SK-N-SH (cell line): ENCODE measurements at regions not wholly inside any gene's neighbourhood (a gene's known extent, or its start where the extent isn't known, plus 50 kb on each side); places are given as distances from the start of the nearest gene placed in this dataset.

ENCODE experiments used
- CTCF ChIA-PET: fragments of 300-600, 350-600 bp; formaldehyde crosslinking; extraction: SDS; loops from one replicate; lab custom pipeline; 2021; lab: Yijun Ruan, JAX
- POLR2A ChIA-PET: fragments of 350-600 bp; sonication (Branson Sonifier 250); formaldehyde crosslinking; extraction: SDS; loops from one replicate; lab custom pipeline; 2020; ENCODE audit warnings: antibody characterized with exemption, inconsistent platforms; lab: Yijun Ruan, JAX
- DNase-seq: peaks from one replicate; pipeline ENCODE4 v3.0.0; 2012
- H2AFZ ChIP-seq: fragments of 200-600 bp; sonication (generic); 2 replicates; pipeline ENCODE4 v1.8.1; 2016; ENCODE audit warnings: antibody characterized with exemption, mild to moderate bottlenecking, low read depth
- H3F3A ChIP-seq: fragments of 200-600 bp; sonication (generic); replicated peaks from 2 replicates; pipeline ENCODE3; 2016; ENCODE audit warnings: antibody characterized with exemption, mild to moderate bottlenecking; ENCODE audit not compliant: insufficient read depth
- H3K27ac ChIP-seq, 2 experiments: fragments of 200-500 bp in 1 of 2; fragments of 200-600 bp in 1 of 2; sonication (Bioruptor generic) in 1 of 2; sonication (generic), shearing (Covaris generic) in 1 of 2; 2 replicates each; pipeline versions ENCODE4 v1.5.1 to v1.6.1; 2014 to 2016; ENCODE audit warnings: low read depth in 2 of 2, inconsistent platforms in 1 of 2, low read length in 1 of 2, mild to moderate bottlenecking in 1 of 2, mixed read lengths in 1 of 2
- H3K27me3 ChIP-seq: fragments of 200-600 bp; sonication (generic), shearing (Covaris generic); 2 replicates; pipeline ENCODE4 v1.6.1; 2016; ENCODE audit warnings: mixed run types; ENCODE audit not compliant: insufficient read depth
- H3K36me3 ChIP-seq, 2 experiments: fragments of 200-500 bp in 1 of 2; fragments of 200-600 bp in 1 of 2; sonication (Bioruptor generic) in 1 of 2; sonication (generic) in 1 of 2; replicated peaks in 1 of 2; 2 replicates each; pipeline versions ENCODE3 to v1.5.1; 2014 to 2016; ENCODE audit warnings: low read length in 1 of 2, mild to moderate bottlenecking in 1 of 2; ENCODE audit not compliant: insufficient read depth in 2 of 2, control insufficient read depth in 1 of 2
- H3K4me1 ChIP-seq, 2 experiments: fragments of 200-500 bp in 1 of 2; fragments of 200-600 bp in 1 of 2; sonication (Bioruptor generic) in 1 of 2; sonication (generic), shearing (Covaris generic) in 1 of 2; 2 replicates each; pipeline versions ENCODE4 v1.5.1 to v1.6.1; 2014 to 2016; ENCODE audit warnings: low read depth in 1 of 2, low read length in 1 of 2, mixed run types in 1 of 2; ENCODE audit not compliant: insufficient read depth in 2 of 2, control insufficient read depth in 1 of 2
- H3K4me2 ChIP-seq: fragments of 200-600 bp; sonication (generic), shearing (Covaris generic); 2 replicates; pipeline ENCODE4 v1.6.1; 2017; ENCODE audit warnings: mixed run types
- H3K4me3 ChIP-seq, 2 experiments: fragments of 200-500 bp in 1 of 2; fragments of 200-600 bp in 1 of 2; sonication (Bioruptor generic) in 1 of 2; sonication (generic), shearing (Covaris generic) in 1 of 2; 2 replicates each; pipeline versions ENCODE4 v1.5.1 to v1.8.1; 2014 to 2016; ENCODE audit warnings: low read depth in 2 of 2, inconsistent platforms in 1 of 2, low read length in 1 of 2, mild to moderate bottlenecking in 1 of 2, mixed read lengths in 1 of 2, moderate library complexity in 1 of 2
- H3K79me2 ChIP-seq: fragments of 200-600 bp; sonication (generic); 2 replicates; pipeline ENCODE4 v1.8.1; 2017; ENCODE audit warnings: mild to moderate bottlenecking; ENCODE audit not compliant: insufficient read depth
- H3K9ac ChIP-seq: fragments of 200-600 bp; sonication (generic); 2 replicates; pipeline ENCODE4 v1.6.1; 2017; ENCODE audit warnings: mixed run types
- H3K9me2 ChIP-seq: fragments of 200-600 bp; sonication (generic); 2 replicates; pipeline ENCODE4 v1.6.1; 2017; ENCODE audit warnings: mixed run types
- H3K9me3 ChIP-seq: fragments of 200-600 bp; sonication (generic); 2 replicates; pipeline ENCODE4 v1.6.1; 2017; ENCODE audit warnings: mixed run types, mild to moderate bottlenecking, moderate library complexity
- H4K20me1 ChIP-seq: fragments of 200-600 bp; sonication (generic); 2 replicates; pipeline ENCODE4 v1.6.1; 2017; ENCODE audit warnings: mild to moderate bottlenecking, mixed run types; ENCODE audit not compliant: insufficient read depth
- EZH2phosphoT487 ChIP-seq: fragments of 200-600 bp; sonication (generic); IDR thresholded peaks from 2 replicates; pipeline ENCODE4 v1.6.1; 2017; ENCODE audit warnings: low read depth, mixed run types, mild to moderate bottlenecking, antibody characterized with exemption, moderate library complexity, borderline replicate concordance
- FOSL2 ChIP-seq: IDR thresholded peaks from 2 replicates; pipeline ENCODE4 v1.4.0; 2012; ENCODE audit warnings: low read depth, mild to moderate bottlenecking, moderate library complexity, borderline replicate concordance
- FOXJ3 ChIP-seq: sonication (generic); formaldehyde crosslinking; IDR thresholded peaks from 2 replicates; pipeline ENCODE4 v1.5.1; 2020; ENCODE audit warnings: mild to moderate bottlenecking, missing genetic modification reagents
- GABPA ChIP-seq: IDR thresholded peaks from 2 replicates; pipeline ENCODE4 v1.4.0; 2012; ENCODE audit warnings: low read depth, mild to moderate bottlenecking
- GATA2 ChIP-seq: sonication (generic); formaldehyde crosslinking; IDR thresholded peaks from 2 replicates; pipeline ENCODE4 v1.5.0; 2020; ENCODE audit warnings: mild to moderate bottlenecking, missing genetic modification reagents
- IRF3 ChIP-seq: fragments of 150-350 bp; IDR thresholded peaks from 2 replicates; pipeline ENCODE4 v1.6.1; 2016; ENCODE audit warnings: mild to moderate bottlenecking, low read depth, low read length
- JUND ChIP-seq: IDR thresholded peaks from 2 replicates; pipeline ENCODE4 v1.4.0; 2012
- MEF2A ChIP-seq: IDR thresholded peaks from 2 replicates; pipeline ENCODE4 v1.4.0; 2012; ENCODE audit warnings: low read depth, borderline replicate concordance
- MXI1 ChIP-seq: IDR thresholded peaks from 2 replicates; pipeline ENCODE4 v1.6.1; 2012; ENCODE audit warnings: mild to moderate bottlenecking, low read depth, low read length, improper control_type of control experiment
- NFIC ChIP-seq: IDR thresholded peaks from 2 replicates; pipeline ENCODE4 v1.4.0; 2012; ENCODE audit warnings: borderline replicate concordance
- REST ChIP-seq: IDR thresholded peaks from 2 replicates; pipeline ENCODE4 v1.6.1; 2012; ENCODE audit warnings: mild to moderate bottlenecking, low read depth, low read length, moderate library complexity
- SIN3A ChIP-seq: IDR thresholded peaks from 2 replicates; pipeline ENCODE4 v1.6.1; 2012; ENCODE audit warnings: low read depth, mild to moderate bottlenecking, low read length, moderate library complexity, borderline replicate concordance
- TAF1 ChIP-seq: IDR thresholded peaks from 2 replicates; pipeline ENCODE4 v1.6.1; 2012; ENCODE audit warnings: low read depth, mild to moderate bottlenecking, low read length, moderate library complexity, borderline replicate concordance
- TEAD4 ChIP-seq: IDR thresholded peaks from 2 replicates; pipeline ENCODE4 v1.4.0; 2012; ENCODE audit warnings: mild to moderate bottlenecking, borderline replicate concordance; ENCODE audit not compliant: insufficient read depth
- YY1 ChIP-seq: IDR thresholded peaks from 2 replicates; pipeline ENCODE4 v1.4.0; 2012; ENCODE audit warnings: low read depth, mild to moderate bottlenecking
- WGBS: methylation state at CpG from one replicate; pipeline ENCODE4 v1.1.6; 2017; ENCODE audit warnings: low lambda C conversion rate; 5-methylcytosine and 5-hydroxymethylcytosine counted together
- TF ChIP-seq, protein P1 (sequence below): fragments of 200-600 bp; sonication (generic); IDR thresholded peaks from 2 replicates; pipeline ENCODE4 v1.6.1; 2017; ENCODE audit warnings: antibody characterized with exemption, mild to moderate bottlenecking, moderate library complexity
- TF ChIP-seq, protein P2 (sequence below): IDR thresholded peaks from 2 replicates; pipeline ENCODE4 v1.4.0; 2012; ENCODE audit warnings: low read depth
- TF ChIP-seq, protein P3 (sequence below): IDR thresholded peaks from 2 replicates; pipeline ENCODE4 v1.4.0; 2012; ENCODE audit warnings: low read depth, borderline replicate concordance
- TF ChIP-seq, protein P4 (sequence below): IDR thresholded peaks from 2 replicates; pipeline ENCODE4; 2012

- TF ChIP-seq REST, result no peak
- TF ChIP-seq, protein P1, sequence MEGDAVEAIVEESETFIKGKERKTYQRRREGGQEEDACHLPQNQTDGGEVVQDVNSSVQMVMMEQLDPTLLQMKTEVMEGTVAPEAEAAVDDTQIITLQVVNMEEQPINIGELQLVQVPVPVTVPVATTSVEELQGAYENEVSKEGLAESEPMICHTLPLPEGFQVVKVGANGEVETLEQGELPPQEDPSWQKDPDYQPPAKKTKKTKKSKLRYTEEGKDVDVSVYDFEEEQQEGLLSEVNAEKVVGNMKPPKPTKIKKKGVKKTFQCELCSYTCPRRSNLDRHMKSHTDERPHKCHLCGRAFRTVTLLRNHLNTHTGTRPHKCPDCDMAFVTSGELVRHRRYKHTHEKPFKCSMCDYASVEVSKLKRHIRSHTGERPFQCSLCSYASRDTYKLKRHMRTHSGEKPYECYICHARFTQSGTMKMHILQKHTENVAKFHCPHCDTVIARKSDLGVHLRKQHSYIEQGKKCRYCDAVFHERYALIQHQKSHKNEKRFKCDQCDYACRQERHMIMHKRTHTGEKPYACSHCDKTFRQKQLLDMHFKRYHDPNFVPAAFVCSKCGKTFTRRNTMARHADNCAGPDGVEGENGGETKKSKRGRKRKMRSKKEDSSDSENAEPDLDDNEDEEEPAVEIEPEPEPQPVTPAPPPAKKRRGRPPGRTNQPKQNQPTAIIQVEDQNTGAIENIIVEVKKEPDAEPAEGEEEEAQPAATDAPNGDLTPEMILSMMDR, result no peak
- TF ChIP-seq, all 33 proteins: peak for 0
Observed at GRCh38 chr1:193767886-193768285, 581.5 kb upstream of the B3GALT2 start (continued).

DNA sequence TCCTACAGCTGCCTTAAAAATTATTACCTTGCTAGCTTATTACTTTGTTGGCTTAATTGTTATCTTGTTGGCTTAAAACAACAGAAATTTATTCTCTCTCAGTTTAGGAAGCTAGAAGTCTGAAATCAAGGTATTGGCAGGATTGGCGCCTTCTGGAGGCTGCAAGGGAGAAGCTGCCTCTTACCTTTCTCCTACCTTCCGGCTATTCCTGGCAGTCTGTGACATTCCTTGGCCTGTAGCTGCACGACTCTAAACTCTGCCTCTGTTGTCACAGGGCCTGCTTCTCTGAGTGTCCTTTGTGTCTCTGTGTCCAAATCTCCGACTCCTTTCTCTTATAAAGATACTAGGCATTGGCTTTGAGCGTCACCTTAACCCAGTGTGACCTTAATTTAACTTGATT, 579.9 kb upstream of the B3GALT2 start:
- no peak overlapping the region for H3K9ac ChIP-seq
- DNase-seq, result no peak
- ChIA-PET CTCF (no interaction called here), POLR2A (no interaction called here)
- no peaks in the 10 kb centered on the region for H3K27me3 ChIP-seq
- no peaks in the 10 kb centered on the region for H3K79me2 ChIP-seq
- H3K4me1 ChIP-seq, result peaks cover 0 to 2% of the 10 kb centered on the region in 2 experiments; a peak in 2 of 4 replicates
- H3F3A ChIP-seq, result peaks cover 13% of the 10 kb centered on the region
- TF ChIP-seq GATA2 (no peak), FOSL2 (no peak), TAF1 (no peak), YY1 (no peak), TEAD4 (no peak), MXI1 (no peak), IRF3 (no peak), SIN3A (no peak), FOXJ3 (CRISPR knock-in tag) (no peak), EZH2phosphoT487 (no peak), GABPA (no peak), MEF2A (no peak), NFIC (no peak), JUND (no peak)
- TF ChIP-seq, protein P2, sequence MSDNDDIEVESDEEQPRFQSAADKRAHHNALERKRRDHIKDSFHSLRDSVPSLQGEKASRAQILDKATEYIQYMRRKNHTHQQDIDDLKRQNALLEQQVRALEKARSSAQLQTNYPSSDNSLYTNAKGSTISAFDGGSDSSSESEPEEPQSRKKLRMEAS, result no peak
- TF ChIP-seq, protein P3, sequence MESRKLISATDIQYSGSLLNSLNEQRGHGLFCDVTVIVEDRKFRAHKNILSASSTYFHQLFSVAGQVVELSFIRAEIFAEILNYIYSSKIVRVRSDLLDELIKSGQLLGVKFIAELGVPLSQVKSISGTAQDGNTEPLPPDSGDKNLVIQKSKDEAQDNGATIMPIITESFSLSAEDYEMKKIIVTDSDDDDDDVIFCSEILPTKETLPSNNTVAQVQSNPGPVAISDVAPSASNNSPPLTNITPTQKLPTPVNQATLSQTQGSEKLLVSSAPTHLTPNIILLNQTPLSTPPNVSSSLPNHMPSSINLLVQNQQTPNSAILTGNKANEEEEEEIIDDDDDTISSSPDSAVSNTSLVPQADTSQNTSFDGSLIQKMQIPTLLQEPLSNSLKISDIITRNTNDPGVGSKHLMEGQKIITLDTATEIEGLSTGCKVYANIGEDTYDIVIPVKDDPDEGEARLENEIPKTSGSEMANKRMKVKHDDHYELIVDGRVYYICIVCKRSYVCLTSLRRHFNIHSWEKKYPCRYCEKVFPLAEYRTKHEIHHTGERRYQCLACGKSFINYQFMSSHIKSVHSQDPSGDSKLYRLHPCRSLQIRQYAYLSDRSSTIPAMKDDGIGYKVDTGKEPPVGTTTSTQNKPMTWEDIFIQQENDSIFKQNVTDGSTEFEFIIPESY, result no peak
- TF ChIP-seq, protein P4, sequence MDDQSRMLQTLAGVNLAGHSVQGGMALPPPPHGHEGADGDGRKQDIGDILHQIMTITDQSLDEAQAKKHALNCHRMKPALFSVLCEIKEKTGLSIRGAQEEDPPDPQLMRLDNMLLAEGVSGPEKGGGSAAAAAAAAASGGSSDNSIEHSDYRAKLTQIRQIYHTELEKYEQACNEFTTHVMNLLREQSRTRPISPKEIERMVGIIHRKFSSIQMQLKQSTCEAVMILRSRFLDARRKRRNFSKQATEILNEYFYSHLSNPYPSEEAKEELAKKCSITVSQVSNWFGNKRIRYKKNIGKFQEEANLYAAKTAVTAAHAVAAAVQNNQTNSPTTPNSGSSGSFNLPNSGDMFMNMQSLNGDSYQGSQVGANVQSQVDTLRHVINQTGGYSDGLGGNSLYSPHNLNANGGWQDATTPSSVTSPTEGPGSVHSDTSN, result no peak
- no peak overlapping the region for H3K27ac ChIP-seq
- H3K9me3 ChIP-seq, result no peaks in the 10 kb centered on the region
- 55% methylated on average over 5 of the region's 5 CpGs for WGBS
- no peaks in the 10 kb centered on the region for H4K20me1 ChIP-seq
- H3K36me3 ChIP-seq, result no peaks in the 10 kb centered on the region
- 0 out of 2 replicates have a peak overlapping the region, but pooled peaks have one; percentile 27 for H2AFZ ChIP-seq
- H3K4me3 ChIP-seq, result no peak overlapping the region
- H3K9me2 ChIP-seq, result no peaks in the 10 kb centered on the region
- H3K4me2 ChIP-seq, result no peak overlapping the region
